HG03558 (cell line): ENCODE measurements at regions not wholly inside any gene's neighbourhood (a gene's known extent, or its start where the extent isn't known, plus 50 kb on each side); places are given as distances from the start of the nearest gene placed in this dataset.
A peak's percentile ranks its signal among the peaks of the same experiment; 100 is the strongest.
"Not testable (repeated sequence)": the region's sequence is repeated elsewhere in the genome, so short reads cannot be mapped to it uniquely, and the experiment has no call there.

Experiments used
- ATAC-seq: cut with Tn5 transposase; IDR thresholded peaks from one replicate; pipeline ENCODE4 v1.9.1; 2021; ENCODE audit warnings: moderate number of reproducible peaks; ENCODE audit not compliant: unreplicated experiment; ENCODE audit errors: extremely low read depth

DNA sequence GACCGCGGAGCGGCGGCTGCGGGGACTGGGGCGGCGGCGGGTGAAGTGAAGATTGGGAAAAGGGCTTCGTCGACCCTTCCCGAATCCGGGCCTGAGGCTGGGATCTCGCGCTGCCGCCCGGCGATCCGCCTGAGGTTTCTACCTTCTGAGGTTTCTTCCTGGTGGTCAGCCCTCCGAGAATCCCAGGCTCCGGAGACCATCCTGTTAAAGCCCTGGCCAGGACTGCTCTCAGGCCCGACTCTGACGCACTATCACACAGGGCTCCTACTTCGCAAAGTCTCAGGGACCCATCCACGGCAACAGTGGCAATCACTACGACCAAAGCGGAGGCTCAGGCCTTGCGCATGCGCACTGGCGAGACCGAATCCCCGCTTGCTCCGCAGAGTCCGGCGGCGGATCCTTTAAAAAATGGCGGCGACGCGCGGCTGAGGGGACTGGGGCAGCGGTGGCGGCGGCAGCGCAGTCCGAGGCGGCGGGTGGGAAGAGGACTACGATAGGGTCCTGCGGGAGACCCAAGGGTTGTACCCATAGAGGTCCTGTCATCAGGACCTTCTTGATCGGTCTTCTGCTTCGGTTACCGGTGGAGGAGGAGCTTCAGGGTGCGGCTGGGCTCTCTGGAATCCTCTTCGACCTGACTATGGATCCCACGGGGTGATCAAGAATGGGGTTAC lies 157.2 kb upstream of the ZNF337 start:
- ATAC-seq = not testable (repeated sequence)

DNA sequence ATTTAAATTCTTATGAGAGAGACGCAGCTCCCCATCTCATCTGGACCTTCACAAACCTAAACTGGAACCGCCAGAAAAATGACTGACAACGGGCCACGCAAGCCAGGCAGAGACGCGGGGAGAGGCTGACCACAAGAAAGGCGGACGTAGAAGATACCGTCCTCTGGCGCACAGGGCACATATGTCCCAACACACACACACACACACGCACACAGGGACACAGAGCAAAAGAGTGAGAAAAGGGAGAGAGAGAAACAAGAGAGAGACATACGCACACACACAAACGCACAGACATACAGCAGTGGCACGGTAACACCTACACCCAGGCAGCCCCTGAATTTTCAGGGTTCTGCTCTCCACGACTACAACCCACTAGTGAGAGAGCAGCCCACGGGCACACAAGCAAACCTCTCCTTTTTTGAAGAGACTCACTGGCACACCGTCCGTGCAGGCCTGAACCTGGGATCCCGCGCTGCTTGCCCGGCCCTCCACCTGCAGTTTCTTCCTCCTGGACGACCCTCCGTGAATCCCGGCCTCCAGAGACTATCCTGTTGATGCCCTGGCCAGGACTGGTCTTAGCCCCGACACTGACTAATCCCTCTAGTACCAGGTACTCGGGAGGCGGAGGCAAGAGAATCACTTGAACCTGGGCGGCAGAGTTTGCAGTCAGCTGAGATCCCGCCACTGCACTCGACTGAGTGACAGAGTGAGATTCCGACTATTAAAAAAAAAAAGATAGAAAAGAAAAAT lies 156.5 kb upstream of the ZNF337 start:
- not testable (repeated sequence) for ATAC-seq

DNA sequence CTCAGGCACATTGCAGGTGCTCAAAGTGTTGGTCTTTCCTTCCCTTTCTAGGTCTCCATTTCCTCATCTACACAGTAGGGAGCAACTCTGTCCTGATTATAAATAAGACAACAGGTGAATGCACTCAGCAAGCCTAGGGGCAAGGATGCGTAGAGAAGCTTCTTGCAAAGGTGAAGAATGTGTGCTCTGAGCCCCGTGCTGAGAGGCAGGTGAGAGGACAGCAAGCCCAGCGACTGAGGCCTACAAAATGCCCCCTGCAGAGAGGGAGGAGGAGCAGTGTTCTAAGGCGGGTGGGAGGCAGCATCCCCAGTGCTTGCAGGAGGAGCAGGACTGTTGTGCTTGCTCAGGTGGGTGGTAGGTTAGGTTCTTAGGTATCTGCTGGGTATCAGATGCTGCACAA lies 153.5 kb upstream of the ZNF337 start:
- ATAC-seq = not testable (repeated sequence)

DNA sequence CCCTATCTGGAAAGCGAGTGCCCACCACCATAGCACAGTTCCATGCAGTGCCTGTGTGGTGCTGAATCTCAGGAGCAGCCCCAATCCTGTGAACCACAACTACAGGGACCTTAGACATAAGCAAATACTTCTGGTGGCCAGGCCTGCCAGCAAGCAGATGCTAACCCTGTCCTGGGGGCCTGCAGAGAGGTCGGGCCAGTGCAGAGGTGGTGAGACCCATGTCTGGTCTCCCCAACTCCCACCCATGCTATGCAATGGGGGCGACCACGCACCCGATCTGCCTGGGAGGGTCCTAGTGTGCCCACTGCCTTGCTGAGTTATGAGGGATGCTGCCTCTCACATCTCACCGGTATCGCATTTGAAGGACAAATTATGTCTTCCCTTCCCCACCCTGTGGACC lies 151.6 kb upstream of the ZNF337 start:
- ATAC-seq = no peak

DNA sequence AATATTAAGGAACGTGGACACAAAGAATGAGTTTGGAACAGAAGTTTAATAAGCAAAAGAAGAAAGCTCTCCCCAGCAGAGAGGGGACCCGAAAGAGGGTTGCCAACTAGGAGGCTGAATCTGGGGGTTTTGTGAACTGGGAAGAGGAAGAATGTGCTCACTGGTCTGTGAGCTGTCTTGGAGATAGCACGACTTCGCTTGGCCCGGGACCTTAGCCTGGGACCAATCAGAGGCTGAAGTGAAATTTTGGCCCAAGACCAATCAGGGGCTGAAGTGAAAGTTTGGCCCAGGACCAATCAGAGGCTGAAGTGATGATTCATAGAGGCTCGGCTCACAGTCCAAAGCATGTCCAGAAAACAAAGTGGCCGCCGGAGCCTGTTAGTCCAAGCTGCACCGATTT lies 148.0 kb upstream of the ZNF337 start:
- ATAC-seq = not testable (repeated sequence)

DNA sequence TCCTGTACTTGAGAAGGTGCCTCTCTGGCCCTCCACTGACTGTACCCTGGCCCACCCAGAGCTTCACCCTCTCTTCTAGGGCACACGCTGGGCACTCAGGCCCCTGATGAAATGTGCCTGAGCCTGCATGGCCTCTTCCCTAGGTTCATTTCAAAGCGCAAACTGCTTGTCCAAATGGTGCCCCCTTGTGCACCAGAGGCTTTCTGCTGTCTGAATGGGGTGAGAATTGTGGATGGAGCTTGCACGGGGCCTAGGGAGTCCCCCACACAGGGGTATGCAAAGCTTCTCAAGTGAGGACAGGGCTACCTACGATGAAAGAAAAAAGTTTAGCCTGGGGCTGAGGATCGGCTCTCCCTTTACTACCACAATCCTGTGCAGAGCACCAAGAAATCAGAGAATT lies 116.9 kb upstream of the ZNF337 start:
- ATAC-seq = not testable (repeated sequence)

DNA sequence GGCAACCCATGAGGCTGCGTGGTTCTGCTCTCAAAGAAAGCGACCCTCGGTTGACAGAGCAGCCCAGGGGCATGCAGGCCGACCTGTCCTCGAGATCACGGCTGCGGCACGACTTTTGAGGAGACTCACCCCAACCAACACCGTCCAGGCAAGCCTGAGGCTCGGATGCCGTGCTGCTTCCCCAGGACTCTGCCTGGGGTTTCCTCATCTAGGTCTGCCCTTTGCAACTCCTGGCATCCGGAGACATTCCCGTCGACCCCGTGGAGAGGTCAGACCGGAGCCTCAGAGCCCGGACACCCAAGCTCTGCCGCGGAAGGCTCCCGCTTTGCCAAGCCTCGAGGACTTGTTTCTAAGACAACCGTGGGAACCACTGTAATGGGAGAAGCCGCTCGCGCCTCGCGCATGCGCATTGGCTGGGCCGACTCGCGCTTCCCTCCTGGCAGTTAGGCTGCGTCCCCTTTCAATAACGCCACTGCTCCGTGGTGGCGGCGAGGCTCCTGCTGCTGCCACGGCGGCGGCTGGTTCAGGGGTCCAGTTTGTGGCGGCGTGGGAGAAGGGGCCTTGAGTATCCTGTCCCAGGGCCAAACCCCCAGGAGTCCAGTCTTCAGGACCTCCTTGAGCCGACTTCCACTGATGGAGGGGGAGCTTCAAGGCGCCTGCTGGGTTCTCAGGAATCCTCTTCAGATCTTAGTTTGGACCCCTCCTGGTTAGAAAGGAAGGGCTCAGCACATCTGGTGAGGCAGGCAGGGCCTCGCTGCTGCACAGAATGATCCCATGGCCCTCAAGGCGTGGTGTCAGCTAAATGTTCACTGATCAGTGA lies 101.7 kb upstream of the ZNF337 start:
- ATAC-seq = not testable (repeated sequence)

DNA sequence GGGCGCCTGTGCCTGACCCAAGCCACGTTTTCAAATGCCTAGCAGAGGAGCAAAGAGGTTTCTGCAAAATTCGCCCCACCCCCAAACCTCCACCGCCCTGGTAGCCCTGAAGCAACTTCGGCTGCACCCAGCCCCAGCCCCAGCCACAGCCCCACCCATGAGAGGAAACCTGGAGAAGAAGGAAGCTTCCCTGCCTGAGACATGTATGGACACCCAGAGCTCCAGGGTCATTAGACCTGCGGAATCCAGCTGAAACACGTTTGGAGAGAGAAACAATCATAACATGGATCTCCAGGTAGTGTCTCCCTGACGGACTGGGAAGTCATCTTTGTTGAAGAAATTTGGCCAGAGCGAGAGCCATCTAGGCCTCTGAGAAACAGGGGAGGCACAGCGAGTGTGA lies 100.4 kb upstream of the ZNF337 start:
- ATAC-seq = not testable (repeated sequence)

DNA sequence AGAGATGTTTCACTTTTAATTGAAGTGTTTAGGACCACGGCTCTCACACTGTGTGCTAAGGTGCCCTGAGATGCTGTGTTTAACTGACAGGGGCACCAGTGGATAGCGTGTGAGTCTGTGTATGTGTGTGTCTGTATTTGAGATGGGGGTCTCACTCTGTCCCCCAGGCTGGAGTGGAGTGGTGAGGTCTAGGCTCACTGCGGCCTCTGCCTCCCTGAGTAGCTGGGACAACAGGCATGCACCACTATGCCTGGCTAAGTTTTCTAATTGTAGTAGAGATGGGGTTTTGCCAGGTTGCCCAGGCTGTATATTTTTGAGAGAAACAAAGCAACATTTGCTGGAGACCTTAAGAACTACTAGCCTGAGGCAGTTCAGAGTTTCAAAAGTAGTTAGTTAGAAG lies 80.6 kb upstream of the ZNF337 start:
- ATAC-seq = not testable (repeated sequence)

DNA sequence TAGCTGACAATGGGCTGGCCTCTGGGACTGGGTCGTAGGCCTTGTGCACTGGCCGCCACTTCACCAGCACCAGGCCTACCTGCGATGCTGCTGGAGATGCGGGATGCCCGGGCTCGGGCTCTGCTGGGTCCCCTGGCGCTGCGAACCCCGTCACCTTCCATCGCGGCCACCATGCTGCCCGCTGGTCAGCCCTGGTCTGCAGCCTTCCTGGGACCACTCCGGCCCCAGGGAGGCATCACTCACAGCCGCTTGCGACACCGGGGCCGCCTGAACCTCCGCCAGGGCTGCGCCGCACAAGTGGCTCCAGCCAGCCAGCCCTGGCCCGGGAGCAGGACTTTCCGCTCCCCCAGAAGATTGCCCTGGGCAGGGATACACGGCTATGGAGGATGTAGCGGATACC lies 78.1 kb upstream of the ZNF337 start:
- ATAC-seq = not testable (repeated sequence)

DNA sequence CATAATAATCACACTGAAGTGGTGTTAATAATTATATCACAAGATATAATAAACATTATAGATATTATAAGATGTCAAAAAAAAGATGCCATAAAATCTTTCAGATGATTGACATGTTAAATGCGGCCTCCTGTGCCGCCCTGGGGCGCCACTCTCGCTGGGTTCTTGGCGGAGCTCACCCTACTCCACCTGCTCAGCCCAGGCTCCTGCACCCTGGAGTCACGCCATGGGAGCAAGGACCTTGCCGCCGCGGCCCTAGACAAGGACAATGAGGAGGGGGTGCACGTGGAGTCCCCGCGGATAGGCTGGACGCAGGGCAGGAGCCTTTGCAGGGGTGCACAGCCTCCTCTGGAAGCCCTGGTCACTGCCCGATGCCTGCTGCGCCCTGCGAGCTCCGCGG lies 77.5 kb upstream of the ZNF337 start:
- ATAC-seq = not testable (repeated sequence)

DNA sequence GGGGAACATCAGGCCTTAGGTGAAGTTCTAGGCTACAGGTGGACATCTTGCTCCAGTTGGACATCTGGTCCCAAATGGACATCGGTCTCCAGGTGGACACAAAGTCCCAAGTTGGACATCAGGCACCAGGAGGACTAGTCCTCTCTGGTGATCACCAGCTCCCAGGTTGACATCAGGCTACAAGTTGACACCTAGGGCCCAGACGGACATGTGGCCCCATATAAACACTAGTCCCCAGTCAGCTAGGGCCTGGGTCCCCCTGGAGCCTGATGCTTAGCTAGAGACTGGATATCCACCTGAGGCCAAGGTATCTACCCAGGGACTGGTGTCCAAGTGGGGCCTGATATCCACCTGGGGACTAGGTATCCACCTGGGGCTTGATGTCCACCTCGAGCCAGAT lies 75.8 kb upstream of the ZNF337 start:
- not testable (repeated sequence) for ATAC-seq

DNA sequence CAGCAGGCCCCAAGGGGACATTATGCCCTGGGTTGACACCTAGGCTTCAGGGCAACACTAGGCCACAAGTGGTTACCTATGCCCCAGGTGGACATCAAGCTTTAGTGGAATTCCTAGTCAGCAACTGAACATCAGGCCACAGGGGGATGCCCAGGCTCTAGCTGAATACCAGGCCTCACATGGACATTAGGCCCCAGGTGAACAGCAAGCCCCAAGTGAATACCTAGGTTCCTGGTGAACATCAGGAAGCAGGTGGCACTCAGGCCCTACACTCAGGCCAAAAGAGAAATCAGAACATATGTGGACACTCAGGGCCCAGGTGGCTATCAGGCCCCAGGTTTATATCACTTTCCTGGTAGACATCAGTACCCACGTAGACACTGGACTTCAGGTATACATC lies 75.2 kb upstream of the ZNF337 start:
- not testable (repeated sequence) for ATAC-seq

DNA sequence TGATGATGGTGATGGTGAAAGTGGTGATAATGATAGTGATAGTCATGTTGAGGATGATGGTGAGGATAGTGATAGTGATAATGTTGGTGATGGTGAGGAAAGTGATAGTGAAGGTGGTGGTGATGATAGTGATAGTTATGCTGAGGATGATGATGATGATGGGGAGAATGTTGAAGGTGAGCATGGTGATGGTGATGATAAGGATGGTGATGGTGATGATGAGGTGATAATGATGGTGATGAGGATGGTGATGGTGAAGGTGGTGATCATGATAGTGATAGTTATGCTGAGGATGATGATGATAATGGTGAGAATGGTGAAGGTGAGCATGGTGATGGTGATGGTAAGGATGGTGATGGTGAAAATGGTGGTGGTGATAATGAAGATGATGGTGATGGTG lies 64.9 kb upstream of the ZNF337 start:
- ATAC-seq = no peak

DNA sequence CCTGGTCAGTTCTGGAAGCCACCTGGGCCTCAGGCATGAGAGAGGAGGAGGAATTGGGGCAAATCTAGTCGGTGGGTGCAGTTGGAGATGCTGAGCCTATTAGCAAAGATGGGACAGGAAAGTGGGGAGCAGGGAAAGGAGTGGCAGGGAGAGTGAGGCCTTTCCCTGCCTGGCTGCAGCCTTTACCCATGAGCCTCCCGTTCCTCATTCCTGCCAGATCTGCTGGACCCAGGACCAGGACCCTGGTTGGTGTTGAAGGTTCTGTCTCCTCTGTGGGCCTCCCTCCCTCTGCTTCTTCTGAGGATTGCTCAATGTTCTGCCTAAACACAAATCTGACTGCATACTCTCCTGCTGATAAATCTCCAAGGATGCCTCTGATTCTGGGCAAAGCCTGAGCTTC lies 64.4 kb upstream of the ZNF337 start:
- ATAC-seq = not testable (repeated sequence)

DNA sequence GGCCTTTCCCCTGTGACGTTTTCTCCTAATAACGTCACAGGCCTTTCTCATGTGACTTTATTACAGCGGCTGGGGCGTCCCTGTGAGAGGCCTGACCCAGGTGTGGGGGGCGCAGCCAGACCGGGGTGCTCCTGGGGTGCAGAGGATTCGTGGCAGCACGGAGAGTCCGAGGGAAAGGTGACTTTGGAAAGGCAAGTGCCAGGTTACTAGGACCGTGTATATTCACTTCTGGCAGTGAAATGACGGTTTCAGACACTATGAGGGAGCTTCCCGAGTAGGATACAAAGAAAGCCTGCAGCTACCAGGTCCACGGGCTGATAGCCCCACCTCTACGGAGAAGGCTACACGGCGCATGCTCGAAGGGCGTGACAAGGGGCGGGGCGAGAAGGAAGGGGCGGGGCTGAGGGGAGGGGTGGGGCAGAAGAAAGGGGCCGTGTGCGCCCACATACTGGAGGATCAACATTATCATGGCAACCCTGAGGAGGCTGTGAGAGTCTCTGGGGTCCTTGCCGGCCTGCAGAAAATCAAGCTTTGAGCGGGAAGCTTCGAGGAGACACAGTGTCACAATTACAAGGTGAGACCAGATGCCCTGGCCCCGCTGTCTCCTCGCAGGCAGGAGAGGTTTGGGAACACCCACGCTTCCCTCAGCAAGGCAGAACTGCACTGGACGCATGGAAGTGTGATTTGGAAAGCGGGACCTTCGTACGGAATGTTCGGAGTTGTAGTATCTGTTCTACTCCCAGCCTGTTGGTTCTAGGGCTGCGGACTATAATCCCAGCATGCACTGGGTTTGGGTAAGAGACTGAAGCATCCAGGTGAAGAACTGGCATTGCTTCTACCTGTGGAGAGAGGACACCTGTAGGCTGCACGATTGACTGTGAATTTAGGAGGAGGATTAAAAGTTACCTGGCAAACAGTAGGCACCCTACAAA lies 54.4 kb upstream of the ZNF337 start:
- ATAC-seq = peak; percentile 59

DNA sequence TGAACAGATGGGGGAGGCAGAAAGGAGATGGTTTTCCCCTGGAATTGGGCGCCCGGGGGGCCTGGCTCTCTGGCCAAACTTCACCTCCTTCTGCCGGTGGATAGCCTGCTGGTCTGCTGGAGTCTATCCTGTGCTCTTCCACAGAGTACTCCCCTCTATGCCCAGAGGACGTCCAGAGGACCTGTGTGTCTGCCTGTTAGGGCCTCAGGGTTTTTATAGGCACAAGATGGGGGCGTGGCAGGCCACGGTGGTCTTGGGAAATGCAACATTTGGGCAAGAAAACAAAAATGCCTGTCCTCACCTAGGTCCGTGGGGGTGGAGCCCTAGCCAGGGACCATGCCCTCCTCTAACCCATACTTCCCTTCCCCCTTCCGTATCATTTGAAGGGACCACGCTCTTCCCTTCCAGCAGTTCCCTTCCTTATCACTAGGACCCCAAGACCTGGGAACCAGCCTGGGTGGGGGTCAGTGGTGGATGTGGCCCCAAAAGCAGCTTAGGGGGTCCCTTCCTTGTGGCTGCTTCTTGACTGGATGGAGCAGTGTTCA lies 53.6 kb upstream of the ZNF337 start:
- no peak for ATAC-seq

DNA sequence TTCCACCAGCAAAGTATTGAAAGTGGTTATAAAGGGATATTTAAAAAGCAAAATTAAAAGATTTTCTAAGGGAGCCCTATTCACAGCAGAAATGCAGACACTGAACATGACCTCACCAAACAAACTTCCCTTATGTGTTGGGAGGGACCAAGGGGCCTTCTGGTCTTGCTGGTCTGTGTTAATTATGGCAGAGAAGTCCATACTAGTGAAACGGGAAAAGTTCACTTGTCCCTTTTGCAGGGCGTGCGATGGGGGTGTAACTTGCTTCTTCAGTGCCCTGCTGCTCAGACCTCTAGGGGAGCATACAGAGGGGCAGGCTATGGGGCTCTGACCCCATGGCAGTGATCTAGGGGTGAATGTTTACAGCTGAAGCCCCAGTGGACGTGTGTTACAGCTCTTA lies 53.0 kb upstream of the ZNF337 start:
- ATAC-seq = no peak
